ENCODE measurements at regions not wholly inside any gene's neighbourhood (a gene's known extent, or its start where the extent isn't known, plus 50 kb on each side); places are given as distances from the start of the nearest gene placed in this dataset.
A peak's percentile ranks its signal among the peaks of the same experiment; 100 is the strongest.

DNA sequence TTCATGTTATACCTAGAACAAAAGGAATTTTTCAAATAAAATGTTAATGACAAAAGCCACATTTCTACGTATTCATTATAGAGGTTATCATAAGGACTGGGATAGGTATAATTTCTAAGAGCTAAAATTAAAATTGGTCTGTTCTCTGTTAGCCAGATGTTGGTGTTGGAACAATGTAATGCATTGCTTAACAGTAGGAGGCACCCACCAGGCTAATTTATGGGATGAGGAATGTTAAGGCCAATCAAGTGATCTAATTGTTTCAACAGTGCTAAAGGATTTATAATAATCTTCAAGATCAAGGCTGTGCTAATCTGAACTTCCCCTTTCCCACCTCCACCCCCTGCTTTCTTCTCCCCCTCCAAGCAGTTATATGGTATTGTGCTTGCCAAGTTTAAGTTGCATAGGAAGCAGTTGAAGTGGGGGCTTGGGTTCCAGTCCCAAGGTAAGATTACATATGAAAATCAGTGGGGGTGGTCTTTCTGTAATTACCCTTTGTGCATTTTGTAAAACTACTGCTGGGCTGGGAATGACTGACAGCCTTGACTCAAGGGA lies 89.2 kb upstream of the BACH2 start:
- H3K27me3 Mint-ChIP-seq (ENCODE audit: low read depth in 3 of 3) = peaks cover 0 to under 1% (median 0%) of the 10 kb centered on the region in 3 donors
- no peak for DNase-seq
- H3K27ac Mint-ChIP-seq = no peak overlapping the region
- no peaks in the 10 kb centered on the region for H4K20me1 ChIP-seq (ENCODE audit: insufficient read depth, low read length)
- no peaks in the 10 kb centered on the region for H3K9me3 Mint-ChIP-seq
- no peaks in the 10 kb centered on the region for H3K36me3 Mint-ChIP-seq
- no peak overlapping the region for H3K27ac ChIP-seq (ENCODE audit: low read depth in 1 of 2, low read length in 2 of 2)
- no peak overlapping the region for H3K4me3 ChIP-seq (replicated peaks in 1 of 3; ENCODE audit: low read depth in 2 of 3, low read length in 3 of 3)
- H3K4me2 ChIP-seq (replicated peaks; ENCODE audit: extremely low read depth, low read length, poor library complexity, severe bottlenecking) = no peak overlapping the region
- no peaks in the 10 kb centered on the region for H3K4me1 ChIP-seq (ENCODE audit: control insufficient read depth in 1 of 2, insufficient read depth in 2 of 2, low read length in 2 of 2)
- no peaks in the 10 kb centered on the region for H3K36me3 ChIP-seq (replicated peaks in 1 of 2; ENCODE audit: control insufficient read depth in 1 of 2, insufficient read depth in 2 of 2, low read length in 2 of 2)
- H3K9me3 ChIP-seq (replicated peaks in 1 of 2; ENCODE audit: control insufficient read depth in 1 of 2, insufficient read depth in 1 of 2, low read length in 2 of 2) = no peaks in the 10 kb centered on the region
- H3K79me2 ChIP-seq (ENCODE audit: insufficient read depth, low read length) = no peaks in the 10 kb centered on the region
- no peak overlapping the region for H3K9ac ChIP-seq (ENCODE audit: insufficient read depth, low read length, poor library complexity, severe bottlenecking)
- H3K27me3 ChIP-seq (ENCODE audit: control insufficient read depth in 2 of 2, insufficient read depth in 2 of 2, low read length in 2 of 2) = no peaks in the 10 kb centered on the region
- no peak for TF ChIP-seq CTCF (IDR thresholded peaks at IDR 0.05)
- H2AFZ ChIP-seq (ENCODE audit: insufficient read depth, low read depth, low read length, poor library complexity, severe bottlenecking) = no peak overlapping the region
- intact Hi-C loops (cut with micrococcal nuclease) = no loop called here
- peaks cover 3% of the 10 kb centered on the region for H3K4me1 Mint-ChIP-seq
- WGBS (ENCODE audit: insufficient coverage) = no CpG with 5 or more reads among the region's 1 CpG
- no peak overlapping the region for H3K4me3 Mint-ChIP-seq

GRCh38 chr6:90384720-90385119 lies 88.1 kb upstream of the BACH2 start:
- Histone ChIP-seq H4K20me1 (ENCODE audit: insufficient read depth, low read length) (no peaks in the 10 kb centered on the region), H3K4me3 (replicated peaks in 1 of 3; ENCODE audit: low read depth in 2 of 3, low read length in 3 of 3) (no peak overlapping the region), H3K36me3 (replicated peaks in 1 of 2; ENCODE audit: control insufficient read depth in 1 of 2, insufficient read depth in 2 of 2, low read length in 2 of 2) (no peaks in the 10 kb centered on the region), H3K4me2 (replicated peaks; ENCODE audit: extremely low read depth, low read length, poor library complexity, severe bottlenecking) (no peak overlapping the region), H3K4me1 (ENCODE audit: control insufficient read depth in 1 of 2, insufficient read depth in 2 of 2, low read length in 2 of 2) (no peaks in the 10 kb centered on the region), H3K27ac (ENCODE audit: low read depth in 1 of 2, low read length in 2 of 2) (no peak overlapping the region), H3K9ac (ENCODE audit: insufficient read depth, low read length, poor library complexity, severe bottlenecking) (no peak overlapping the region), H3K9me3 (replicated peaks in 1 of 2; ENCODE audit: control insufficient read depth in 1 of 2, insufficient read depth in 1 of 2, low read length in 2 of 2) (no peaks in the 10 kb centered on the region), H3K27me3 (ENCODE audit: control insufficient read depth in 2 of 2, insufficient read depth in 2 of 2, low read length in 2 of 2) (no peaks in the 10 kb centered on the region), H2AFZ (ENCODE audit: insufficient read depth, low read depth, low read length, poor library complexity, severe bottlenecking) (no peak overlapping the region), H3K79me2 (ENCODE audit: insufficient read depth, low read length) (no peaks in the 10 kb centered on the region)
- intact Hi-C loops (cut with micrococcal nuclease) = no loop called here
- Mint-ChIP-seq H3K9me3 (no peaks in the 10 kb centered on the region), H3K4me1 (peaks cover 3% of the 10 kb centered on the region), H3K27me3 (ENCODE audit: low read depth in 3 of 3) (no peaks in the 10 kb centered on the region), H3K27ac (peak overlapping the region in 1 of 7 donors; percentile 34), H3K36me3 (no peaks in the 10 kb centered on the region), H3K4me3 (no peak overlapping the region)
- no peak for TF ChIP-seq CTCF (IDR thresholded peaks at IDR 0.05)
- DNase-seq = no peak
- 94% methylated on average over 3 of the region's 5 CpGs for WGBS (ENCODE audit: insufficient coverage)

All from CD14-positive monocyte (primary cell).